Left colon (tissue), 2 donors: ENCODE measurements at regions not wholly inside any gene's neighbourhood (a gene's known extent, or its start where the extent isn't known, plus 50 kb on each side); places are given as distances from the start of the nearest gene placed in this dataset.

Experiments used
- ATAC-seq: fragments of 200-7000 bp; cut with Tn5 transposase; one replicate; pipeline ENCODE4 v1.9.1; 2020; ENCODE audit warnings: mild to moderate bottlenecking, moderate library complexity
- DNase-seq, 2 donors: peaks; one replicate each; pipeline ENCODE4 v3.0.0-alpha.2; 2020
- intact Hi-C, 2 donors: fragments of 100-400 bp; cut with DNase I in 1 of 2; cut with micrococcal nuclease in 1 of 2; formaldehyde crosslinking; loops; one replicate each; pipeline versions ENCODE4 v1.11.2 to v1.14.0; 2022; cut with DNase I, micrococcal nuclease
- donor health status: DM: no; HTN: no; CAD: no.
- donor health status: DM: yes; HTN: yes; CAD: no.

GRCh38 chr6:14431385-14432330, 314.1 kb downstream of the CD83 start:
- no peak for DNase-seq
- no peak for ATAC-seq
- intact Hi-C loops = no loop called here

DNA sequence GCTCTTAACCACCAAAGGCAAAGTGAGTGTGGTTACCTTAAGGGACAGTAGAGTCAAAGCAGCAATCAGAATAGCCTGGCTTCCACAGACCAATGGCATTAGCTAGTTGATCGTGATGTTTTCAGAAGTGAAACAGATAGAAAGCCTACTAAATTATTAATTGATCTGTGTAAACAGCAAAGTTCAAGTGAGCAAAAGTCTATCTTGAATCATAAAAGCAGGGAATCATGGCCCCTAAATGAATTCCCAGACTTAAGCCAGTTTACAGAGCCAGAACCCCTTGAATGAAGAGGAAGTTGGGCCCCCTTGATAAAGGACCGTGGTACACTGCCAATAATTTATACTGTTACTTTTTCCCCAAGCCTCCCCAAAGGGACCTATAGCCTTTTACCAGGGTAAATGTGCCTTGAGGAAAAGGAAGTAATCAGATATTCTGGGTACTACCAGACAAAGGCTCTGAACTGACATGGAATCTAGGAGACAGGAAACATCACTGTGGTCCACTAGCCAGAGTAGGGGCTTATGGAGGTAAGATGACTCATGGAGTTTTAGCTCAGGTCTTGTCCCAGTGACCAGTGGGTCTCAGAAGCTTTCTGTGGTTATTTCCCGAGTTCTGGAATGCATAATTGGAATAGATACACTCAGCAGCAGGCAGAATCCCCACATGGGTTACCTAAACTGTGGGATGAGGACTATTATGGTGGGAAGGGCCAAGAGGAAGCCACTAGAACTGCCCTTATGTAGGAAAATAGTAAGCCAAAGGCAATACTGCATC, 317.5 kb downstream of the CD83 start:
- ATAC-seq (no peak), DNase-seq (no peak)
- intact Hi-C loops = no loop called here

- intact Hi-C loops = no loop called here
Measured at GRCh38 chr6:14436592-14437132, 319.1 kb downstream of the CD83 start.

DNA sequence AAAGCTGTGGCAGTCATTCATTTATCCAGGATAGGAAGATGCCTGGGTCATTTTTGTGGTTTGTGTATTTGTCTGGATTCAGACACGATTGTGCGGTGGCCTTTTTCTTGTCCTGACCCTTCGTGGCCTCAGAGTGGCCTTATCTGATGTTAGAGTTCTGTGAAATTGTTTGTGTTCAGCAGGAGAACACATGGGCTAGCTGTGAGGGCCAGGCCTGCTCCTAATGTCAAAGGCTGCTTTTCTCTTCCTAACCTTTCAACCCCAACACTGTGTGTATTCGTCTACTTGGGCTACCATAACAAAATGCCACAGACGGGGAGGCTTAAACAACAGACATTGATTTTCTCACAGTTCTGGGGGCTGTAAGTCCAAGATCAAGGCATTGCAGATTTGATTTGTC, 321.8 kb downstream of the CD83 start:
- DNase-seq = no peak
- intact Hi-C loops = no loop called here
- ATAC-seq = no peak

More at GRCh38 chr6:14436592-14437132, 319.1 kb downstream of the CD83 start:
- no peak for ATAC-seq
- DNase-seq = no peak

GRCh38 chr6:14440215-14440910, 322.8 kb downstream of the CD83 start:
- intact Hi-C loops = no loop called here
- DNase-seq (no peak), ATAC-seq (no peak)

GRCh38 chr6:14440940-14441781, 323.6 kb downstream of the CD83 start:
- ATAC-seq (no peak), DNase-seq (no peak)
- intact Hi-C loops = no loop called here

- intact Hi-C loops = no loop called here
- ATAC-seq = no peak
Measured at GRCh38 chr6:14442242-14442641, 324.7 kb downstream of the CD83 start.

GRCh38 chr6:14443629-14444268, 326.2 kb downstream of the CD83 start:
- intact Hi-C loops = no loop called here
- DNase-seq (no peak), ATAC-seq (no peak)

More at GRCh38 chr6:14442242-14442641, 324.7 kb downstream of the CD83 start:
- DNase-seq = no peak

- ATAC-seq (peak; percentile 64), DNase-seq (no peak)
- intact Hi-C loops = no loop called here
Measured at GRCh38 chr6:14444295-14444972, 326.9 kb downstream of the CD83 start.

DNA sequence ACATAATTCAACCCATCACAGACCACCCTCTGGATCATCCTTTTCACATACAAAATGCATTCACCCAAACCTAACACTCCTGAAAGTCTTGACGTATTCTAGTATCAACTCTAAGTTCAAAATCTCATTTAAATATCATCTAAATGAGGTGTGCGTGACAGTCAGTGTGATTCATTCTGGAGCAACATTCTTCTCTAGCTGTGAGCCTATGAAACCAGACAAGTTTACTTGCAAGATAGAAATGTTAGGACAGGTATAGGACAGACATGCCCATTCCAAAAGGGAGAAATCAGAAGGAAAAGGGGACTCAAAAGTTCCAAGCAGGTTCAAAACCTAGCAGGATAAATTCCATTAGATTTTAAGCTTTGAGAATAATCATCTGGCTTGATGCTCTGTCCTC, 329.7 kb downstream of the CD83 start:
- ATAC-seq = no peak
- intact Hi-C loops = no loop called here

DNA sequence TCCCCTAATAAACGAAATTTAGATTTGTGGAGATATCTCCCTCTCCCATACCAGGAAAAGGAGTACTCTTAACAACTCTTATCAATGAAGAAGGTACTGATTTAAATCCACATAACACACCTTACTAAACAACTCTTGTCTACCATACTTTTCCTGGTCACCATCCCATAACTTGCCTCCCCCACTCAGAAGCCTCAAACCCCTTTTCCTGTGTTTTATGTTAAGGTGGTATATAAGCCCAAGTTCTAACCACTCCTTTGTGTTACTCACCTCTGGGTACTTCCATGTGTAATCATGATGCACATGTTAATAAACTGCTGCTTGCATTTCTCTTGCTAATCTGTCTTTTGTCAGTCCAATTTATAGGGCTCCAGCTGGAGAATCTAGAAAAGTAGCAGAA, 330.7 kb downstream of the CD83 start:
- intact Hi-C loops = no loop called here
- ATAC-seq (no peak), DNase-seq (no peak)

More for the DNA sequence above, 329.7 kb downstream of the CD83 start:
- DNase-seq = no peak

GRCh38 chr6:14450133-14450504, 332.5 kb downstream of the CD83 start:
- ATAC-seq (no peak), DNase-seq (no peak)
- intact Hi-C loops = no loop called here

DNA sequence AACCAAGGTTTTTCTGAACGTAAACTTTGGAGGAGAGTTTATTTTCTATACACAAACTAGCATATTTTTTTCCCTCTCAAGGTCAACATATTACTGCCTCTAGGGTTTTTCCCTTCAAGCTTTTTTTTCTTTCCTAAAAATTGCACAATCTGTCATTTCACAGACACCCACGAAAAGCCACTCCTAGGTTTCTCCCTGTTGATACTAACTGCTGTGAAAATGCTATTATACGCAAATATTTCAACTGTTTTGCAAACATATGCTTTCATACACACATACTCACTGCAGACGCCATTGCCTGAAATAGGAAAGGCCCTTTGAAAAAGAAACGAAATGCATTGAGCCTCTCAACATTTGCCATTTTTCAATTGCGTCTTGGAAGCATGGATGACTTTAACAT, 333.0 kb downstream of the CD83 start:
- DNase-seq (no peak), ATAC-seq (no peak)
- intact Hi-C loops = no loop called here

- intact Hi-C loops = no loop called here
- ATAC-seq (no peak), DNase-seq (no peak)
Measured at GRCh38 chr6:14451594-14452374, 334.2 kb downstream of the CD83 start.

- ATAC-seq = no peak
- intact Hi-C loops = no loop called here
- no peak for DNase-seq
Measured at GRCh38 chr6:14452567-14453527, 335.3 kb downstream of the CD83 start.
